ENCODE measurements at regions not wholly inside any gene's neighbourhood (a gene's known extent, or its start where the extent isn't known, plus 50 kb on each side); places are given as distances from the start of the nearest gene placed in this dataset.
"Not testable (repeated sequence)": the region's sequence is repeated elsewhere in the genome, so short reads cannot be mapped to it uniquely, and the experiment has no call there.

- DNase-seq, result peak; percentile 41
Observed at GRCh38 chr16:88232401-88233258, 150.1 kb upstream of the ZNF469 start.

DNA sequence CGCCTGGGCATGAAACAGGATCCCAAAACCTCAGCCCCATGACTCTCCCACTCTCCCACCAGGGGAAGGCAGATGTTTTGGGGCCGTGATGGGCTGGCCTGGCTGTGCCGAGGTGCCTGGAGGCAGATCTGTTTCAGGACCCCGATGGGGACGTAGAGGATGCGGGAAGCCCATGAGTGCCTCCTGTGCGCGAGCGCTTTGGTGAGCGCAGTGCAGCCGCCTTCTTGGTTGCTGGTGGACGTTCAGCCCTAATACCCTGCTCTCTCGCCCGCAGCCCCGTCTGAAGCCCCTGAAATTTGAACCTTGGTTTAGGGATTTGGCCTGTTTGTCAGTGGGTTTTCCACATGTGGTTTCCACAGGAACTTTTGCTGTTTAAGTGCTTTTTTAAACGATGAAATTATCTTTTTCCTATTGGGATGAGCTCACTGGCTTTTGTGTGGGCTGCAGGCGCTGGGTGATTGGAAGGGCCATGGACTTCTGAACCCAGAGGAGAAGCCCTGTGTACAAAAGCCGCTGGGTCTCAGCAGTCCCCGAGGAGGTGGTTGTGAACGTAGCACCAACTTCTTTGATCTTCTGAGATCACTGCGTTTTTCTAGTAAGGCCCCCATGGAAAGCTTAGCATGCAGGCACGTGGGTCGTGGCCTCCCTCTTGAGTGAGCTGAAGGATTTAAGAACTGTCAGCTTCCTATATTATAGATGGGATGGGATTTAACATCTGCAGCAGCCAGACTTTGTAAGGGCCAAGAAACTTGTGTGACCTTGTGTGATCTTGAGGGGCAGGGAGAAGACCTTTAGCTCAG is 148.9 kb upstream of the ZNF469 start:
- DNase-seq, result not testable (repeated sequence)

DNA sequence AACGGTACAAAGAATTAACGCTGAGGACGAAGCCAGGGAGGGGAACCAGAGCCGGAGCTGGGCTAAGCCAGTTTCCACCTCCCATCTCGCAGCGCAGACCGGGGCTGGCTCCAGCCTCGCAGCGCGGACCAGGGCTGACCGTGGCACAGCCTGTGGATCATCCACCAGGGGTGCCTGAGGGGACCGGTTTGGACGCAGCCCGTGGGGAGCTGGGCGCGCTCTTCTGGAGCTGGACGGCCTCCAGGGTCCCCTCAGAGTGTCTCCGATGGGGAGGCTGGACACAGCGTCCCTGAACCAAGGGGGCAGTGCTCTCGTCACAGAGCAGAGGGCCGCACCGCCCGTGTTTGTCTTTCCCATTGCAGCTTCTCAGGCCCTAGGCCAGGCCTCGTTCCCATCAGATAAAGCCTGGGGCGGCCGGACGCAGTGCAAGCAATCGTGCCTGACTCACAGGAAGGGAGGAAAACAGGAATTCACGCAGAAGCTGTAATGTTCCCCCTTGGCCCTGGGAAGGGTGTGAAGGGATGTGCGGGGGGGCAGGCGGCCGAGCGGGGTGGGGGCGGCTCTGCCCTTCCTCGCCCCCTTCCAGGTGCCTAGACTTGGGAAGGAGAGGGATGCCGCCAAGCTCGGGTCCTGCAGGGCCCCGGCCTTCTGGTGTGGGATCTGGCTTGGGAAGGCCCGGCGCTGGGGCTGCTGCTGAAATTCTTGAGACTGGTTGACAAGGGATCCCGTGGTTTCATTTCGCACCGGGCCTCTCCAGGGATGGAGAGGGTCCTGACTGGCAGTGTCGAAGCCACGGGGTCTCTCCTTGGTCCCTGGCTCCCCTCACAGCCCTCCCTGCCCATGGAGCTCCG is 148.1 kb upstream of the ZNF469 start:
- peak; percentile 37 for DNase-seq

DNA sequence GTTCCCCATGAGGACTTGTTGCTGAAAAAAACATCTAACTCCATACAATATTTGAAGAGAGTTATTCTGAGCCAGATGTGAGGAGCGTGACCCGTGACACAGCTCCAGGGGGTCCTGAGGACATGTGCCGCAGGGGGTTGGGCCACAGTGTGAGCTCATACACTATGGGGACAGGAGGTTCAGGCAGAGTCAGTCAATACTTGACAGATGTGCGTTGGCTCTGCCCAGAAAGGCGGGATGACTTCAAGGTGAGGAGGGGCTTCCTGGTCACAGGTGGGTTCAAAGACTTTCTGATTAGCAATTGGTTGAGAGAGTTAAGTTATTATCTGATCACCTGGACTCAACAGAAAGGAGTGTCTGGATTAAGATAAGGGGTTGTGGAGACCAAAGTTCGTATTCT is 147.1 kb upstream of the ZNF469 start:
- peak; percentile 32 for DNase-seq

- peak; percentile 18 for DNase-seq
Observed at GRCh38 chr16:88236229-88236628, 146.5 kb upstream of the ZNF469 start.

DNA sequence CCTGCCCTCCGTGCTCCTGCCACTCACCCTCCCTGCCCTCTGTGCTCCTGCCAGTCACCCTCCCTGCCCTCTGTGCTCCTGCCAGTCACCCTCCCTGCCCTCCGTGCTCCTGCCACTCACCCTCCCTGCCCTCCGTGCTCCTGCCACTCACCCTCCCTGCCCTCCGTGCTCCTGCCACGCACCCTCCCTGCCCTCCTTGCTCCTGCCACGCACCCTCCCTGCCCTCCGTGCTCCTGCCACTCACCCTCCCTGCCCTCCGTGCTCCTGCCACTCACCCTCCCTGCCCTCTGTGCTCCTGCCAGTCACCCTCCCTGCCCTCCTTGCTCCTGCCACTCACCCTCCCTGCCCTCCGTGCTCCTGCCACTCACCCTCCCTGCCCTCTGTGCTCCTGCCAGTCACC is 145.4 kb upstream of the ZNF469 start:
- DNase-seq, result not testable (repeated sequence)

DNA sequence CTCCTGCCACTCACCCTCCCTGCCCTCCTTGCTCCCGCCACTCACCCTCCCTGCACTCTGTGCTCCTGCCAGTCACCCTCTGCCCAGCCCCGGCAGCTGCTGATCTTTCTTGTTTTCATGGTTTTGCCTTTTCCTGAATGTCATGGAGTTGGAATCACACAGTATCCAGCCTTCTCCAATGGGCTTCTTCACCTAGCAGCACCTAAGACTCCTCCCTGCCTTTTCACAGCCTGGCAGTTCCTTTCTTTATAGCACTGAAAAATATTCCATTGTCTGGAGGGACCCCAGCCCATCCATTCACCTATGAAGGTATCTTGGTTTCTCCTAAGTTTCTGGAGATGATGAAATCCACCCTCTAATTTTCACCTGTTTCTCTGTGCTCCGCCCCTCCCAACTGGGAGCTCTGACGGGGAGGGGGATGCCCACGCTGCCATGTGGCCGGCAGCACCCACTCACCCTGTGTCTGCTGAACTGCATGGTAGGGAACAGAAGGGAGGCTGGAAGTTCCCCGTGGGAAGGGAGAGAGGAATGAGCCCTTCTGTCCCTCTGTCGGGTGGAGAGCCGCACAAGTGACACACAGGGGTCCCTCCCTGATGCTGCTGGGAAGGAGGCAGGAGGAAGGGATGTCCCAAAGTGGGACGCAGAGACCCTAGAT is 144.9 kb upstream of the ZNF469 start:
- DNase-seq, result peak; percentile 15

- DNase-seq, result peak; percentile 76
Observed at GRCh38 chr16:88238732-88239274, 144.0 kb upstream of the ZNF469 start.

- DNase-seq, result not testable (repeated sequence)
Observed at GRCh38 chr16:88240118-88240517, 142.6 kb upstream of the ZNF469 start.

GRCh38 chr16:88240776-88241175 is 142.0 kb upstream of the ZNF469 start:
- peak; percentile 15 for DNase-seq

GRCh38 chr16:88241404-88242311 is 141.1 kb upstream of the ZNF469 start:
- DNase-seq, result peak; percentile 18

- peak; percentile 28 for DNase-seq
Observed at GRCh38 chr16:88242312-88243295, 140.2 kb upstream of the ZNF469 start.

- DNase-seq, result peak; percentile 20
Observed at GRCh38 chr16:88243921-88244320, 138.8 kb upstream of the ZNF469 start.

DNA sequence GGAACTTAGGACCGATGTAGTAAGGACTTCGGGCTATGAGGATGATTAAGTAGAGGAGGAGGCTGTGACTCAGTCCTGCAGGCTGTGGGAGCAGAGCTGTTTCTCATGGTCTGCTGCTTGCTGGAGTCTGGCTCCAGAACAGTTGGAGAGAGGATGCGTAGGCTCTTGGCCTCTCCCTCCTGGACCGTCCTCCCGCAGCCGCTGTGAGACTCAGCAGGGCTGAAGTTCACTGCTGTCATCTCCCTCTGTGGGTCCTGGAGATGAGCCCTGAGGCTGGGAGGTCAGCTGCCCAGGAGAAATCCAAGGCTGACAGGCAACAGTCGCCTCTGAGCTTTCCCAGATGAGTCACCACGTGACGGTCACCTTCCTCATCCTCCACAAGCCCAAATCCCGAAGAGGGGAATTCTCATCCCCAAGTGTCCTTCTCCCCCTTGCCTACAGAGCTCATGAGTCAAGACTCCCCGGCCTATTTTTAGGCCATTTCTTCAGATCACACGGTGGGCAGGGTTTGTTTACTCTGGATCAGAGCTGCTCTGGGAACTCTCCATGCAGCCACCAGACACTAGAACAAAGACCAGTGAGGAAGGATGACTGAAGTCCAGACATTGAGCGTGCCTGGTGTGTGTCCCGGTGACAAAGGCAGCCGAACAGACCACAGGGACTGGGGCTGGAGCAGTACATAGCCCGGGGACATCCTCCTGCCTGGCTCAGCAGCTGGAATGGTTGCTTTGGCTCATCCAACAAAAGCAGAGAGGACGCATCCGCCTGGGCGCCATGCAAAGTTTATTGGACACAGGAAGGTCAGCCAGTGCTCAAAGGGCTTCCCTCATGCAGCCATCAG is 137.3 kb upstream of the ZNF469 start:
- peak; percentile 42 for DNase-seq

- peak; percentile 7 for DNase-seq
Observed at GRCh38 chr16:88246955-88247582, 135.7 kb upstream of the ZNF469 start.

- peak; percentile 41 for DNase-seq
Observed at GRCh38 chr16:88247583-88247966, 135.2 kb upstream of the ZNF469 start.

GRCh38 chr16:88248761-88249160 is 134.0 kb upstream of the ZNF469 start:
- peak; percentile 20 for DNase-seq

DNA sequence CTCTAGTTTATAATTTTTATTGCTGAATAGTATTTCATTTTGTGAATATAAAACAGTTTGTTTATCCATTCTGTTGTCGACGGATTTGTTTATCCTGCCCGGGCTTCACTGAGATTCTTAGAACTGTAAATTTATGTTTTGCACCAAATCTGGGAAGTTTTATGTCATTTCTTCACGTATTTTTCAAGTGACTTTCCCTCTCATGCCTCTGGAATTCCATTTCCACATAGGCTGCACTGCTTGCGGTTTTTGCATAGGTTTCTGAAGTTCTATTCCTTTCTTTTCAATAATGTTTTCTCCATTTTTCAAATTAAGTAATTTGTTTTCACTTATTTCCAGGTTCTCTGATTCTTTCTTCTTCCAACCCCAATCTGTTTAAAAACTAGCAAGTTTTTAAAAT is 132.4 kb upstream of the ZNF469 start:
- DNase-seq, result not testable (repeated sequence)
